HCT116 (cell line): ENCODE measurements at regions not wholly inside any gene's neighbourhood (a gene's known extent, or its start where the extent isn't known, plus 50 kb on each side); places are given as distances from the start of the nearest gene placed in this dataset.
"Not testable (repeated sequence)": the region's sequence is repeated elsewhere in the genome, so short reads cannot be mapped to it uniquely, and the experiment has no call there.

Source experiments
- ATAC-seq: fragments of 200-7000 bp; cut with Tn5 transposase; 2 replicates; pipeline ENCODE4 v1.9.1; 2020; ENCODE audit warnings: mild to moderate bottlenecking, moderate library complexity
- BruUV-seq: library from RNA; stranded (reverse); fragments of 400-500 nt; replicated peaks from 2 replicates; lab custom pipeline; 2021; lab: Mats Ljungman, UMichigan
- CTCF ChIA-PET: fragments of 300-600 bp; sonication (Branson Sonifier 250); formaldehyde crosslinking; loops from one replicate; lab custom pipeline; 2021; ENCODE audit warnings: antibody characterized with exemption; lab: Charles Lee
- POLR2A ChIA-PET: fragments of 300-600, 350-600 bp; sonication (Branson Sonifier 250); formaldehyde crosslinking; loops from one replicate; lab custom pipeline; 2021; ENCODE audit warnings: antibody characterized with exemption; lab: Charles Lee
- RAD21 ChIA-PET, 2 experiments: fragments of 300-600 bp; sonication (Branson Sonifier 250); formaldehyde crosslinking; loops; one replicate each; lab custom pipeline; 2023; ENCODE audit warnings: low total read pairs in 2 of 2; ENCODE audit not compliant: uncharacterized antibody in 2 of 2, unreplicated experiment in 2 of 2, low non-redundant PET in 1 of 2; lab: Charles Lee
- DNase-seq: peaks from one replicate; pipeline ENCODE4 v3.0.0-alpha.2; 2010; ENCODE audit warnings: low read depth, low spot score
- H2AFZ ChIP-seq: fragments of 200-600 bp; shearing (Covaris generic), sonication (generic); 2 replicates; pipeline ENCODE4 v1.6.1; 2017; ENCODE audit warnings: low read depth, mixed run types, mixed read lengths, antibody characterized with exemption, low read length; ENCODE audit not compliant: poor library complexity, severe bottlenecking
- H3K27ac ChIP-seq: 2 replicates; pipeline ENCODE4 v1.5.1; 2012; ENCODE audit warnings: low read depth, low read length
- H3K27me3 ChIP-seq: fragments of 200-600 bp; sonication (generic); 2 replicates; pipeline ENCODE4 v1.6.1; 2016; ENCODE audit warnings: mixed run types, low read length, mixed read lengths; ENCODE audit not compliant: insufficient read depth
- H3K36me3 ChIP-seq, 2 experiments: fragments of 200-500 bp in 1 of 2; fragments of 200-600 bp in 1 of 2; sonication (Bioruptor generic) in 1 of 2; sonication (generic) in 1 of 2; 2 replicates each; pipeline versions ENCODE4 v1.5.1 to v1.6.1; 2014 to 2016; ENCODE audit warnings: low read length in 2 of 2, inconsistent platforms in 1 of 2, mixed read lengths in 1 of 2, mixed run types in 1 of 2; ENCODE audit not compliant: insufficient read depth in 2 of 2, control insufficient read depth in 1 of 2
- H3K4me1 ChIP-seq, 2 experiments: fragments of 200-600 bp in 1 of 2; sonication (generic) in 1 of 2; 2 replicates each; pipeline versions ENCODE4 v1.5.1 to v1.6.1; 2012 to 2017; ENCODE audit warnings: low read length in 2 of 2, inconsistent platforms in 1 of 2, mild to moderate bottlenecking in 1 of 2, mixed read lengths in 1 of 2, mixed run types in 1 of 2, moderate library complexity in 1 of 2; ENCODE audit not compliant: insufficient read depth in 2 of 2, control insufficient read depth in 1 of 2
- H3K4me2 ChIP-seq: fragments of 200-600 bp; sonication (generic); 2 replicates; pipeline ENCODE4 v1.6.1; 2017; ENCODE audit warnings: mixed run types, low read length, mixed read lengths
- H3K4me3 ChIP-seq, 2 experiments: fragments of 200-600 bp in 1 of 2; sonication (generic) in 1 of 2; replicated peaks in 1 of 2; 2 replicates each; pipeline ENCODE4 v1.5.1; 2011 to 2016; ENCODE audit warnings: low read length in 2 of 2, control low read depth in 1 of 2, low read depth in 1 of 2, mild to moderate bottlenecking in 1 of 2, mixed read lengths in 1 of 2, mixed run types in 1 of 2
- H3K79me2 ChIP-seq: fragments of 200-600 bp; sonication (generic); 2 replicates; pipeline ENCODE4 v1.6.1; 2017; ENCODE audit warnings: mild to moderate bottlenecking, mixed run types, low read length, moderate library complexity, mixed read lengths; ENCODE audit not compliant: insufficient read depth
- H3K9ac ChIP-seq: fragments of 200-600 bp; sonication (generic); 2 replicates; pipeline ENCODE4 v1.6.1; 2016; ENCODE audit warnings: low read length, mixed read lengths
- H3K9me2 ChIP-seq: fragments of 200-600 bp; sonication (generic), shearing (Covaris generic); 2 replicates; pipeline ENCODE4 v1.6.1; 2017; ENCODE audit warnings: mixed run types, mild to moderate bottlenecking, moderate library complexity; ENCODE audit not compliant: insufficient read depth
- H3K9me3 ChIP-seq, 2 experiments: fragments of 200-500 bp in 1 of 2; fragments of 200-600 bp in 1 of 2; sonication (Bioruptor generic) in 1 of 2; sonication (generic) in 1 of 2; 2 replicates each; pipeline ENCODE4 v1.6.1; 2014 to 2017; ENCODE audit warnings: low read length in 2 of 2, mixed read lengths in 2 of 2, inconsistent platforms in 1 of 2, low read depth in 1 of 2, mild to moderate bottlenecking in 1 of 2, mixed run types in 1 of 2, moderate library complexity in 1 of 2; ENCODE audit not compliant: control insufficient read depth in 1 of 2, insufficient read depth in 1 of 2
- H4K20me1 ChIP-seq: fragments of 200-600 bp; sonication (generic), shearing (Covaris generic); 2 replicates; pipeline ENCODE4 v1.6.1; 2017; ENCODE audit warnings: mixed run types, mild to moderate bottlenecking, moderate library complexity; ENCODE audit not compliant: insufficient read depth
- CTCF ChIP-seq, 3 experiments: fragments of 200-600 bp in 1 of 3; sonication (generic) in 1 of 3; IDR thresholded peaks in 2 of 3; conservative IDR thresholded peaks in 1 of 3; 2 replicates each; pipeline ENCODE4 v1.5.1; 2012 to 2017; ENCODE audit warnings: low read depth in 2 of 3, low read length in 2 of 3, antibody characterized with exemption in 1 of 3, borderline replicate concordance in 1 of 3, control low read depth in 1 of 3, mild to moderate bottlenecking in 1 of 3, mixed read lengths in 1 of 3, mixed run types in 1 of 3, moderate library complexity in 1 of 3; ENCODE audit not compliant: insufficient read depth in 1 of 3
- EGR1 ChIP-seq: IDR thresholded peaks from 2 replicates; pipeline ENCODE4 v1.6.1; 2012; ENCODE audit warnings: low read depth
- JUND ChIP-seq: IDR thresholded peaks from 2 replicates; pipeline ENCODE4 v1.6.1; 2012
- POLR2A ChIP-seq: IDR thresholded peaks from 2 replicates; pipeline ENCODE4 v1.7.0; 2011; ENCODE audit warnings: borderline replicate concordance; ENCODE audit not compliant: insufficient read depth, insufficient read length; ENCODE audit errors: extremely low read depth
- RAD21 ChIP-seq: IDR thresholded peaks from 2 replicates; pipeline ENCODE4 v1.6.1; 2012; ENCODE audit warnings: low read depth, mild to moderate bottlenecking
- SIN3A ChIP-seq: IDR thresholded peaks from 2 replicates; pipeline ENCODE4 v1.6.1; 2012; ENCODE audit warnings: low read depth
- TCF7L2 ChIP-seq: IDR thresholded peaks from 2 replicates; pipeline ENCODE4 v1.7.0; 2011; ENCODE audit warnings: borderline replicate concordance, inconsistent platforms; ENCODE audit not compliant: insufficient read depth, insufficient read length; ENCODE audit errors: extremely low read depth
- YY1 ChIP-seq: IDR thresholded peaks from 2 replicates; pipeline ENCODE4 v1.6.1; 2011; ENCODE audit warnings: low read length, low read depth, moderate library complexity, mild to moderate bottlenecking; ENCODE audit not compliant: insufficient replicate concordance; ENCODE audit errors: extremely low read depth
- ZFX ChIP-seq: fragments of 450-650 bp; IDR thresholded peaks from 2 replicates; pipeline ENCODE4 v1.6.1; 2017
- ZNF274 ChIP-seq: fragments of 200-500 bp; sonication (Bioruptor generic); IDR thresholded peaks from 2 replicates; pipeline ENCODE4 v1.6.1; 2014; ENCODE audit warnings: mild to moderate bottlenecking, low read depth, low read length, inconsistent platforms
- intact Hi-C: fragments of 100-400 bp; cut with micrococcal nuclease; formaldehyde crosslinking; loops from 2 replicates; pipeline ENCODE4 v1.10.0; 2022
- TF ChIP-seq, protein P1 (sequence below): IDR thresholded peaks from 2 replicates; pipeline ENCODE4 v1.6.1; 2011; ENCODE audit warnings: mild to moderate bottlenecking, low read length, moderate library complexity; ENCODE audit not compliant: insufficient replicate concordance; ENCODE audit errors: extremely low read depth
- TF ChIP-seq, protein P2 (sequence below): IDR thresholded peaks from 2 replicates; pipeline ENCODE4 v1.6.1; 2012; ENCODE audit warnings: low read depth

- CTCF ChIA-PET, result no interaction called here
- no peak overlapping the region for H3K4me3 ChIP-seq
- H3K36me3 ChIP-seq, result no peaks in the 10 kb centered on the region
- no peaks in the 10 kb centered on the region for H3K4me1 ChIP-seq
- POLR2A ChIA-PET, result no interaction called here
- intact Hi-C loops, result no loop called here
- no TSS peak for BruUV-seq
- no peaks in the 10 kb centered on the region for H3K27me3 ChIP-seq
- H4K20me1 ChIP-seq, result no peaks in the 10 kb centered on the region
- H2AFZ ChIP-seq, result no peak overlapping the region
- no peak overlapping the region for H3K27ac ChIP-seq
- no peaks in the 10 kb centered on the region for H3K79me2 ChIP-seq
- ATAC-seq, result no peak
- TF ChIP-seq SIN3A (no peak), YY1 (no peak), CTCF (IDR thresholded peaks at IDR 0.05 in 2 of 3, conservative IDR thresholded peaks at IDR 0.05 in 1 of 3; ENCODE audit: borderline replicate concordance in 1 of 3, insufficient read depth in 1 of 3, low read depth in 2 of 3, low read length in 2 of 3) (no peak), POLR2A (no peak), ZNF274 (no peak), JUND (no peak), ZFX (no peak), TCF7L2 (no peak), RAD21 (no peak), EGR1 (no peak)
- TF ChIP-seq, protein P1, sequence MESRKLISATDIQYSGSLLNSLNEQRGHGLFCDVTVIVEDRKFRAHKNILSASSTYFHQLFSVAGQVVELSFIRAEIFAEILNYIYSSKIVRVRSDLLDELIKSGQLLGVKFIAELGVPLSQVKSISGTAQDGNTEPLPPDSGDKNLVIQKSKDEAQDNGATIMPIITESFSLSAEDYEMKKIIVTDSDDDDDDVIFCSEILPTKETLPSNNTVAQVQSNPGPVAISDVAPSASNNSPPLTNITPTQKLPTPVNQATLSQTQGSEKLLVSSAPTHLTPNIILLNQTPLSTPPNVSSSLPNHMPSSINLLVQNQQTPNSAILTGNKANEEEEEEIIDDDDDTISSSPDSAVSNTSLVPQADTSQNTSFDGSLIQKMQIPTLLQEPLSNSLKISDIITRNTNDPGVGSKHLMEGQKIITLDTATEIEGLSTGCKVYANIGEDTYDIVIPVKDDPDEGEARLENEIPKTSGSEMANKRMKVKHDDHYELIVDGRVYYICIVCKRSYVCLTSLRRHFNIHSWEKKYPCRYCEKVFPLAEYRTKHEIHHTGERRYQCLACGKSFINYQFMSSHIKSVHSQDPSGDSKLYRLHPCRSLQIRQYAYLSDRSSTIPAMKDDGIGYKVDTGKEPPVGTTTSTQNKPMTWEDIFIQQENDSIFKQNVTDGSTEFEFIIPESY, result no peak
- TF ChIP-seq, protein P2, sequence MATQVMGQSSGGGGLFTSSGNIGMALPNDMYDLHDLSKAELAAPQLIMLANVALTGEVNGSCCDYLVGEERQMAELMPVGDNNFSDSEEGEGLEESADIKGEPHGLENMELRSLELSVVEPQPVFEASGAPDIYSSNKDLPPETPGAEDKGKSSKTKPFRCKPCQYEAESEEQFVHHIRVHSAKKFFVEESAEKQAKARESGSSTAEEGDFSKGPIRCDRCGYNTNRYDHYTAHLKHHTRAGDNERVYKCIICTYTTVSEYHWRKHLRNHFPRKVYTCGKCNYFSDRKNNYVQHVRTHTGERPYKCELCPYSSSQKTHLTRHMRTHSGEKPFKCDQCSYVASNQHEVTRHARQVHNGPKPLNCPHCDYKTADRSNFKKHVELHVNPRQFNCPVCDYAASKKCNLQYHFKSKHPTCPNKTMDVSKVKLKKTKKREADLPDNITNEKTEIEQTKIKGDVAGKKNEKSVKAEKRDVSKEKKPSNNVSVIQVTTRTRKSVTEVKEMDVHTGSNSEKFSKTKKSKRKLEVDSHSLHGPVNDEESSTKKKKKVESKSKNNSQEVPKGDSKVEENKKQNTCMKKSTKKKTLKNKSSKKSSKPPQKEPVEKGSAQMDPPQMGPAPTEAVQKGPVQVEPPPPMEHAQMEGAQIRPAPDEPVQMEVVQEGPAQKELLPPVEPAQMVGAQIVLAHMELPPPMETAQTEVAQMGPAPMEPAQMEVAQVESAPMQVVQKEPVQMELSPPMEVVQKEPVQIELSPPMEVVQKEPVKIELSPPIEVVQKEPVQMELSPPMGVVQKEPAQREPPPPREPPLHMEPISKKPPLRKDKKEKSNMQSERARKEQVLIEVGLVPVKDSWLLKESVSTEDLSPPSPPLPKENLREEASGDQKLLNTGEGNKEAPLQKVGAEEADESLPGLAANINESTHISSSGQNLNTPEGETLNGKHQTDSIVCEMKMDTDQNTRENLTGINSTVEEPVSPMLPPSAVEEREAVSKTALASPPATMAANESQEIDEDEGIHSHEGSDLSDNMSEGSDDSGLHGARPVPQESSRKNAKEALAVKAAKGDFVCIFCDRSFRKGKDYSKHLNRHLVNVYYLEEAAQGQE, result no peak
- TF ChIP-seq, all 23 proteins: peak for 0
- Histone ChIP-seq H3K4me2 (no peak overlapping the region), H3K9me2 (no peaks in the 10 kb centered on the region; the same call in 1 of the 2 replicates), H3K9me3 (no peaks in the 10 kb centered on the region), H3K9ac (no peak overlapping the region)
- RAD21 ChIA-PET, result no interaction called here
- no peak for DNase-seq
Measured at GRCh38 chr1:88514544-88515060, 169.5 kb upstream of the PKN2 start.

GRCh38 chr1:88517499-88517898, 166.6 kb upstream of the PKN2 start:
- H3K27me3 ChIP-seq, DNase-seq, RAD21 ChIA-PET, BruUV-seq, intact Hi-C loops, CTCF ChIA-PET, H3K4me1 ChIP-seq, H3K9ac ChIP-seq, POLR2A ChIA-PET, H3K36me3 ChIP-seq, H3K9me3 ChIP-seq, H2AFZ ChIP-seq, H4K20me1 ChIP-seq, H3K27ac ChIP-seq, H3K79me2 ChIP-seq, H3K4me2 ChIP-seq, H3K4me3 ChIP-seq, H3K9me2 ChIP-seq, ATAC-seq: not testable (repeated sequence)
